ENCODE measurements at regions not wholly inside any gene's neighbourhood (a gene's known extent, or its start where the extent isn't known, plus 50 kb on each side); places are given as distances from the start of the nearest gene placed in this dataset.

- DNase-seq (ENCODE audit: low read depth) = no peak
Measured at GRCh38 chr1:21346365-21347071, 56.3 kb upstream of the ECE1 start.

- DNase-seq (ENCODE audit: low read depth) = no peak
Measured at GRCh38 chr1:21344750-21345443, 54.6 kb upstream of the ECE1 start.

GRCh38 chr1:21344098-21344749, 54.0 kb upstream of the ECE1 start:
- DNase-seq (ENCODE audit: low read depth) = no peak

GRCh38 chr1:21342961-21343838, 52.9 kb upstream of the ECE1 start:
- DNase-seq (ENCODE audit: low read depth) = no peak

GRCh38 chr1:21341517-21342078, 51.3 kb upstream of the ECE1 start:
- DNase-seq (ENCODE audit: low read depth) = no peak

- no peak for DNase-seq (ENCODE audit: low read depth)
Measured at GRCh38 chr1:21341022-21341421, 50.8 kb upstream of the ECE1 start.

- no peak for DNase-seq (ENCODE audit: low read depth)
Measured at GRCh38 chr1:21340230-21340945, 50.1 kb upstream of the ECE1 start.
